Choroid plexus epithelial cell (primary cell): ENCODE measurements at regions not wholly inside any gene's neighbourhood (a gene's known extent, or its start where the extent isn't known, plus 50 kb on each side); places are given as distances from the start of the nearest gene placed in this dataset.

Experiments used
- DNase-seq: peaks from one replicate; pipeline ENCODE4 v3.0.0-alpha.2; 2010; ENCODE audit warnings: low read depth
- H3K4me3 ChIP-seq: 2 replicates; pipeline ENCODE4 v1.5.1; 2011; ENCODE audit warnings: low read depth, mild to moderate bottlenecking, control low read depth, low read length, moderate library complexity
- CTCF ChIP-seq: conservative IDR thresholded peaks from 2 replicates; pipeline ENCODE4 v1.5.1; 2011; ENCODE audit warnings: low read depth, mild to moderate bottlenecking, control low read depth, inconsistent platforms, low read length, moderate library complexity

DNA sequence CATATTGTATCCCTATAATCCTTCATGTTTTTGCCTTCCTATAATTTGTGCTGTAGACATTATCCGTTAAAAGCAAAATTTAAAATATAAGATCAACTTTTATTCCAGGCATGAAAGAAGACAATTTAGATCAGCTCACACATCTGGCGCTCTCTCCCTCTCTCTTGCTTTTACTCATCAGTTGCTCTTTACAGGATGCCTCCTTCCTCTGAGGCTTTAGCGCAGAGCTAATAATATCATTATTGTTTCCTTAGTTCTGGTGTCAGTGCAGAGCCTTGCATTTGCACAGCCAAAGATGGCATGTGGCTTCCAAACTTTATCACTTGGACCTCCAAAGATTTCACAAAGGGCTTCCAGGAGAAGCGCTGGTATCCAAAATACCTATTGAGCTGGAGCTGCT lies 295.1 kb downstream of the FGF9 start:
- DNase-seq: no peak
- TF ChIP-seq CTCF: no peak

GRCh38 chr13:21967871-21968270 lies 297.0 kb downstream of the FGF9 start:
- H3K4me3 ChIP-seq: no peak overlapping the region
- no peak for TF ChIP-seq CTCF
- DNase-seq: no peak

More for the DNA sequence above, 295.1 kb downstream of the FGF9 start:
- no peak overlapping the region for H3K4me3 ChIP-seq

GRCh38 chr13:21970172-21970571 lies 299.3 kb downstream of the FGF9 start:
- no peak for TF ChIP-seq CTCF
- no peak for DNase-seq
- no peak overlapping the region for H3K4me3 ChIP-seq

DNA sequence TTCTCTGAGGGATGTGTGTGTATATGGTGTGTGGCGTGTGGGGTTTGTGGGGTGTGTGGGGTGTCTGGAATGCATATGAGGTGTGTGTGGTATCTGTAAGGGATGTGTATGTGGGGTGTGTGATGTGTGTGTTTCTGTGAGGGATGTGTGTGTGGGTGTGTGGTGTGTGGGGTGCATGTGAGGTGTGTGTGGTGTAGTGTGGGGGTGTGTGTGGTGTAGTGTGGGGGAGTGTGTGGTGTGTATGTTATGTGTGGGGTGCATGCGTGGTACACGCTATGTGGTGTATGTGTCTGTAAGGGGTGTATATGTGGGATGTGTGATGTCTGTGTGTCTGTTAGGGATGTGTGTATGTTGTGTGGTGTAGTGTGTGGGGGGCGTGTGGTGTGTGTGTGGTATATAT lies 300.0 kb downstream of the FGF9 start:
- no peak for DNase-seq
- H3K4me3 ChIP-seq: no peak overlapping the region
- TF ChIP-seq CTCF: no peak

- TF ChIP-seq CTCF: no peak
- H3K4me3 ChIP-seq: no peak overlapping the region
- DNase-seq: no peak
Observed at GRCh38 chr13:21971662-21972621, 301.1 kb downstream of the FGF9 start.

DNA sequence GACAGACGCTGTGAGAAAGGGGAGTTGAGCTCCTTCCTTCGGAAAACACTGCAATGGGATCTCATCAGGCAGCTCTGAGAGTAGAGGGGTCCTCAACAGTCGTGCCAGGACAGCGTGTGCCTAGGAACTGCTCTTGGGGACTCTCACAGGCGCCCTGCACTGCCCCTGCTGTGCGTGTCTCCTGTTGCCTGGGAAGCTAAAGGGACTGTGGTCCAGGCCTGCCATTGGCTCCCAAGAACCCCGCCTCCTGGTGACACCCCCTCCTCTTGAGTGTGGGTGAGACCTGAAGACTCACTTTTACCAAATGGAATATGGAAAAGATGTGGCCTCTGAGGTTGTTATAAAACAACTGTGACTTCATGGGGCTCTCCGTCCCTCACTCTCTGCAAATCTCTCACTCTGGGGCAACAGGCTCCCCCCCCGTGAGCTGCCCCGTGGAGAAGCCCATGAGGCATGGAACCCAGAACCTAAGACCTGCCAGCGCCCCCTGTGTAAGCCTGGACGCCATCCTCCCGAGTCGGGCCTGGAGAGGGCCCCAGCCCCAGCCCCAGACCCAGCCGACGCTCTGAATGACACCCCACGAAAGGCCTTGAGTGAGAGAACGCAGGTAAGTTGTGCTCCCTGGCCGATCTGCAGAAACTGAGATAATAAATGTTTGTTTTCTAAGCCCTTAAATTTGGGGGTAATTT lies 302.7 kb downstream of the FGF9 start:
- no peak for DNase-seq
- H3K4me3 ChIP-seq: no peak overlapping the region
- no peak for TF ChIP-seq CTCF

- no peak for TF ChIP-seq CTCF
- no peak for DNase-seq
- H3K4me3 ChIP-seq: no peak overlapping the region
Observed at GRCh38 chr13:21974741-21975140, 303.9 kb downstream of the FGF9 start.
